ENCODE measurements at regions not wholly inside any gene's neighbourhood (a gene's known extent, or its start where the extent isn't known, plus 50 kb on each side); places are given as distances from the start of the nearest gene placed in this dataset.

DNA sequence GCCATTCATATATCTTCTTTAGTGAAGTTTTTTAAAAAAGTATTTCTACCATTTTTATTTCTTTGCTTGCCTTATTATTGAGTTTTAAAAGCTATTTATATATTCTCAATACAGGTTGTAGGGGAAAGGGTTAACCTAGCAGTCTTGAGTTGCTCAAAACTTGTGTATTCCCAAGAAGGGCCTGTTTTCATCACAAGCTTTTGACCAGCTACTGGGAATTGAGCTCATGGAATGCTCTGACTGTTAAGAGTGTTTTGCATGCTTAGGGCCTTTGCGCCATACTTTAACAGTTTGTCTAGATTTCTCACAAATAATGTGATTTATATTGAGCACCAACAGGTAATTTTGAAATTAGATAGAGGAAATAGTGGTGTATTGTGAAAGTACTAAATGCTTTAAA, 72.0 kb upstream of the CALCR start:
- no peak for DNase-seq (ENCODE audit: low spot score)

DNA sequence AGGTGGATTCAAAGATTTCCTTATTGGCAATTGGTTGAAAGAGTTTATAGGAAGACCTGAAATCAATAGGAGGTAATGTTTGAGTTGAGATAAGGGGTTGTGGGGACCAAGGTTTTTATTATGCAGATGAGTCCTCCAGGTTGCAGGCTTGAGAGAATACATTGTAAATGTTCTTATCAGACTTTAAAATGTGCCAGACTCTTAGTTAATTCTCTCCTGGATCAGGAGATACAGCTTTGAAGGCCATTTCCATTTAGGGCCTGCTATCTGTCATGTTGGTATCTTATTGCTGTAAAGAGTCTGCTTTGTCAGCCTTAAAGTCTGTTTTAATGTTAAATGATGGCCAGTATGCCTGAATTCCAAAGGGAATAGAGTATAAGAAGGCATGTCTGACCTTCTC, 61.8 kb upstream of the CALCR start:
- no peak for DNase-seq (ENCODE audit: low spot score)

GRCh38 chr7:93632371-93632770, 57.8 kb upstream of the CALCR start:
- no peak for DNase-seq (ENCODE audit: low spot score)

DNA sequence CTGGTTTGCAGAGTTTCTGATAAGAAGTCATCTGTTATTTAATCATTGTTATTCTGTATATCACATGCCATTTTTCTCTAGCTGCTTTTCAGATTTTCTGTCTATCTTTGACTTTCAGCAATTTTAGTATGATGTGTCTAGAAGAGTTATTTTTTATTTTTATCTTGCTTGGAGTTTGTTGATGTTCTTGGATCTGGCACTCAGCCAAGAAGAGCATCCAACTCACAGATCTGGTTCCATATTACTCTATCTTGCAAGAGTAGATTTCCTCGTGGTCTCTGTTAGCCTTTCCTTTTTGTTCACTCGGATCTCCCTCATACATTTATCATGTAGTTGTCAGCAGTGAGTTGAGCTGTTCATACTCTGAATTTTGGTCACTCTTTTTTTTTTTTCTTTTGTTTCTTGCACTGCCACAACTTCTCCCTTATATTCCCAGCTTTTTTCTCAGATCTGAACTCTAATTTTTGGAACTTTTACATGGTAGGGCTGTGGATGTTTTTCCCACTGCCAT, 54.8 kb upstream of the CALCR start:
- DNase-seq (ENCODE audit: low spot score) = no peak

GRCh38 chr7:93626869-93627268, 52.3 kb upstream of the CALCR start:
- no peak for DNase-seq (ENCODE audit: low spot score)
